Central memory CD8-positive, alpha-beta T cell (primary cell): ENCODE measurements at regions not wholly inside any gene's neighbourhood (a gene's known extent, or its start where the extent isn't known, plus 50 kb on each side); places are given as distances from the start of the nearest gene placed in this dataset.

ENCODE experiments used
- ATAC-seq: fragments of 150-1000 bp; cut with Tn5 transposase; replicated peaks from 2 replicates; pipeline ENCODE4 v1.10.0; 2022; ENCODE audit warnings: mild to moderate bottlenecking, moderate FRiP score, moderate number of reproducible peaks; ENCODE audit not compliant: poor library complexity, severe bottlenecking; ENCODE audit errors: extremely low read depth
- DNase-seq, 2 donors: peaks; one replicate each; pipeline ENCODE4 v3.0.0; 2021; ENCODE audit warnings: low spot score in 2 of 2
- H3K27ac Mint-ChIP-seq: one replicate; pipeline ENCODE4 v1.8.0; 2022; ENCODE audit warnings: low read depth, mild to moderate bottlenecking, moderate library complexity, mixed read lengths
- H3K27me3 Mint-ChIP-seq: one replicate; pipeline ENCODE4 v1.8.0; 2022; ENCODE audit warnings: mixed read lengths
- H3K36me3 Mint-ChIP-seq: one replicate; pipeline ENCODE4 v1.8.0; 2022; ENCODE audit warnings: mild to moderate bottlenecking, moderate library complexity, mixed read lengths; ENCODE audit not compliant: insufficient read depth
- H3K4me1 Mint-ChIP-seq: one replicate; pipeline ENCODE4 v1.8.0; 2022; ENCODE audit warnings: mixed read lengths
- H3K4me3 Mint-ChIP-seq: one replicate; pipeline ENCODE4 v1.8.0; 2022; ENCODE audit warnings: mild to moderate bottlenecking, moderate library complexity, mixed read lengths
- H3K9me3 Mint-ChIP-seq: one replicate; pipeline ENCODE4 v1.8.0; 2022; ENCODE audit warnings: mixed read lengths

DNA sequence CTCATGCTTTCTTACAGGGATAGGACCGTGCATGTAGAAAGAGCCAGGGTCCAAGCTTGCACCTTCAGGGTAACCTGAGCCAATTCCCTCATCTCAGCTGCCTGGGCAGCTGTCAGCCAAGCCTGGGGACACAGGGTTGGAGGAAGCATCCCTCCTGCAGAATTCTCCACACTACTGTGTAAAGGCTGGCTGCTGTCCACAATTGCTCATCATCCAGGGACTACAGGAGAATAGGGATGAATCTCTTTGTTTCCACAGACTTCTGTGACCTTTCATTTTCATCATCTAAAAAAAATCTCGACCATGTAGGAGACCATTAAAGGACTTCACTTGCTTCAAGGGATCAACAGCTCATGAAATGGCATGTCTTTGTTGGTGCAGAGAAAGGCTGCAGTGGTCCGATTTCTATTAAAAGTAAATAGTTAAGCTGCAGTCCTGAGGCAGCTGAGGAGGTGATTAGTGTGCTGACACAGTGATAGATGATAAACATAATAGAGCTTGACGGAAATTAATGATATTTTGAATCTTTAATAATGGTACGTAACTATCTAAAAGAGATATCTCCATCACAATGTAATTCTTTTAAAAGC is 74.4 kb upstream of the COPS8 start:
- Mint-ChIP-seq H3K4me3 (no peak overlapping the region), H3K9me3 (no peaks in the 10 kb centered on the region), H3K27ac (no peak overlapping the region), H3K27me3 (peaks cover 54% of the 10 kb centered on the region), H3K4me1 (no peaks in the 10 kb centered on the region), H3K36me3 (no peaks in the 10 kb centered on the region)
- ATAC-seq = no peak
- DNase-seq = no peak

- ATAC-seq (no peak), DNase-seq (no peak)
- Mint-ChIP-seq H3K9me3 (no peaks in the 10 kb centered on the region), H3K4me3 (no peak overlapping the region), H3K36me3 (no peaks in the 10 kb centered on the region), H3K4me1 (no peaks in the 10 kb centered on the region), H3K27me3 (peaks cover 54% of the 10 kb centered on the region), H3K27ac (no peak overlapping the region)
Measured at GRCh38 chr2:237012004-237012403, 73.7 kb upstream of the COPS8 start.

DNA sequence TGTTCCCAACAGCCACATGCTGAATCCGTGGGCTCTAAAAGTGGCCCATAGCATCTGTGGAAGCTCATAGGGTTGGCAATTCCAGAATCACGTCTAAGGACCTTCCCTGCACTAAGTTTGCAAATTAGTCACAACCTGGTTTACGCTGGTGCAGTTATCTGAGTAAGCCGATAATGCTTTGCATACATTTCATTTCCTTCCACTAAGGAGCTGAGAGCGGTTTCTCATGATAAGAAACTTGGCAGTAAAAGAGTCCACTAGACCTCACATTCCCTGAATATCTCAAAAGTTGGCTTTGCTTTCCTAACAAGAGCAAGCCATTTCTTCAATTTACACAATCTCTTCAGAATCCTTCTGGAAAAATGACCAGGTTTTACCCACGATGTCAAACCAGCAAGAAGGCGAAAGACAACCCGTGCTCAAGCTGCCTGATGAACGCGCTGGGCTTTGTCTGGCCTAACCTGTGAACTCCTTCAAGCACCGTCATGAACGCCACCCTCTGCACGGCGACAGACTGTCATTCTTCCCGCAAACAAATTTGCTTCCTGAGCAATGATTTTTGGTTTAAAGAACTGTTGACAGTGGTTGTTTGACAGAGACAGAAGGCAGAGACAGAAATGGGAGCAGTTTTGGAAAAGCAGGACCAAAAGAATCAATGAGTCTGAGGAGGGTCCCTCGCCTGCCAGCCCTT is 73.0 kb upstream of the COPS8 start:
- Mint-ChIP-seq H3K27ac (no peak overlapping the region), H3K4me3 (no peak overlapping the region), H3K36me3 (no peaks in the 10 kb centered on the region), H3K27me3 (peaks cover 54% of the 10 kb centered on the region), H3K9me3 (no peaks in the 10 kb centered on the region), H3K4me1 (no peaks in the 10 kb centered on the region)
- ATAC-seq (no peak), DNase-seq (no peak)

DNA sequence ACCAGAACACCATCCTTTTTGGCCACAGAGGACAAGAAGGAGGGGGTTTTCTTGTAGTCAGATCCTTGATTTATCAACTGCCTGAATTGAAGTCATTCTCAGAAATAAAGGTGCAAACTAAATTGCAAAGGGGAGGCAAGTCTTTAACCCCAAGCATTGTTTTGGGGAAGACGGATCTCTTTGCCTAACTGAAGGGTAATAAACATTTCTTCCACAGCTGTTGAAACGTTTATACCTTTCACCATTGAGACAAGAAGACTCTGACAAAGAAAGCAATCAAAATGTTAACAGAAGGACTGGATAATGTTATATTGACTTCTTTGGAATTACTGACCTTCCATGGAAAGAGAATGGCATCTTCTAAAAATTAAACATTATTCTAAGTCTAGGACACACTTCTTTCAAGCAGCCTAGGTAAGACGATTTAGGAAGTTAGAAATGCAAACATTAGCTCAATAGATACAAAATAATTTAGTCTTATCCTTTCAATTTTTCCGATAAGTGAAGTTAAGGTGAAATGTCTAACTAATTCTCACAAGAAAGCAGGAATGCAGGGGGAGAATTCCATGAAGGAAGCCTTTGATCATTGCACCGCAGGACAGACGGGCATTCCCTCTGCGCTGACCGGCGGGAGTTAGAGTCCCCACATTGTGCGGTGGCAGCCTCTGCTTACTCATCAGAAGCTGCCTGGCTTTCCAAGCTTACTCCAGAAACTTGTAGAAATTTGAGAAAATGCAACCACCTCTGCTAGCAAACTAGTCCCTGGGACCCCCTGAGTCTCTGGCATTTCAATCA is 69.4 kb upstream of the COPS8 start:
- Mint-ChIP-seq H3K4me1 (no peaks in the 10 kb centered on the region), H3K27ac (no peak overlapping the region), H3K27me3 (peaks cover 29% of the 10 kb centered on the region), H3K4me3 (no peak overlapping the region), H3K9me3 (no peaks in the 10 kb centered on the region), H3K36me3 (no peaks in the 10 kb centered on the region)
- DNase-seq = no peak
- no peak for ATAC-seq

GRCh38 chr2:237020090-237020489 is 65.6 kb upstream of the COPS8 start:
- H3K4me3 Mint-ChIP-seq = no peak overlapping the region
- ATAC-seq (no peak), DNase-seq (no peak)
- H3K27ac Mint-ChIP-seq = no peak overlapping the region
- H3K9me3 Mint-ChIP-seq = no peaks in the 10 kb centered on the region
- H3K4me1 Mint-ChIP-seq = no peaks in the 10 kb centered on the region
- H3K27me3 Mint-ChIP-seq = peaks cover 9% of the 10 kb centered on the region
- no peaks in the 10 kb centered on the region for H3K36me3 Mint-ChIP-seq

DNA sequence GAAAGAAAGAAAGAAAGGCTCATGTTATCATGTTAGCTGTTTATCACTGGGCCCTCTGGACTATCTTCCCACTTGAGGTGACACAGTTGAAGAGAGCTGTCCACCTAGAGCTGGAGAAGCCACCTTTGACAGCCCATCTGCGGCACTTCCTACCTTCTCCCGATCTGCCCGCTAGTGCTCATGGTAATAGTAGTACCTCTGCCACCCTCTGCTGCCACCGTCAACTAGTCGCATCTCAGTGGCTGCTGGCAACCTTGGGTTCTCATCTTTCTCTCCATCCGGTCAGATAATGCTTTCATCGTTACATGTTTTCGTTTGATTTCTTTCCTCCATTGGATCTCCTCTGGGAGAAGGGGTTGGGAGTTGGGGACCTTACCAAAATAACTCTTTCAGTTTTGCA is 63.2 kb upstream of the COPS8 start:
- H3K4me1 Mint-ChIP-seq = no peaks in the 10 kb centered on the region
- DNase-seq = no peak
- no peak overlapping the region for H3K27ac Mint-ChIP-seq
- no peaks in the 10 kb centered on the region for H3K9me3 Mint-ChIP-seq
- H3K27me3 Mint-ChIP-seq = no peaks in the 10 kb centered on the region
- no peaks in the 10 kb centered on the region for H3K36me3 Mint-ChIP-seq
- no peak for ATAC-seq
- H3K4me3 Mint-ChIP-seq = no peak overlapping the region

GRCh38 chr2:237024255-237024654 is 61.4 kb upstream of the COPS8 start:
- DNase-seq (no peak), ATAC-seq (no peak)
- Mint-ChIP-seq H3K27me3 (no peaks in the 10 kb centered on the region), H3K36me3 (no peaks in the 10 kb centered on the region), H3K4me1 (no peaks in the 10 kb centered on the region), H3K27ac (no peak overlapping the region), H3K4me3 (no peak overlapping the region), H3K9me3 (no peaks in the 10 kb centered on the region)

DNA sequence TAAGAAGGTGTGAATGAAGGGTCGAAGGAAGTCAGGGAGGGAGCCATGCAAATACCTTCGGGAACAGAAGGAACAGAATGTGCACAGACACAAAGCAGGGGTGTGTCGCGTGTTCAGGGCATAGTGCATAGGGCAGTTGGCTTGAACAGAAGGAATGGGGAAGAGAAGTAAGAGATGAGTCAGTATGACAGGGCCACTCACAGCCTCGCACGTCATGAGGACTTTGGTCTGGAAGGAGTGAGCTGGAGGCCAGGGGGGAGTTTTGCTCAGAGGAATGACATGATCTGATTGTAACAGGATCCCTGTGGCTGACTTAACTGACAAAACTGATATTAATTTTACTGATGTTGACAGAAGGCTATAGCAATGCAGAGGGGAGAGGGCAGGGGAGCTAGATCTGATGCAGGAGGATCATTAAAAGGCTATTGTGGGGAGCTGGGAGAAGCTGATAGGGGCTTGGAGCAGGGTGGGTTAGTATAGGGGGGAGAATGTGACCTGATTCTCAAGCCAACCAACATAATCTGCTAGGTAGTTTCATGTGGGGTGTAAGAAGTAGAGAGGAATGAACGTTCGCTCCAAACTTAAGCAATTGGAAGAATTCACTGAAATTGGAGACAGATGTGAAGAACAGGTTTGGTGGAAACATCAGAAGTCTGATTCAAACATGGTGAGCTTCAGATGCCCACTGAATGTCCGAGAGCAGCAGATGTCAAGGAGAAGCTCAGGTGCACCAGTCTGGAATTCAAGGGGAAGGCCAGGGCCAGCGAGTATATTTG is 60.4 kb upstream of the COPS8 start:
- H3K36me3 Mint-ChIP-seq = no peaks in the 10 kb centered on the region
- ATAC-seq = no peak

GRCh38 chr2:237026981-237027711 is 58.5 kb upstream of the COPS8 start:
- H3K36me3 Mint-ChIP-seq = no peaks in the 10 kb centered on the region
- no peak for DNase-seq
- no peaks in the 10 kb centered on the region for H3K27me3 Mint-ChIP-seq
- no peak overlapping the region for H3K4me3 Mint-ChIP-seq
- no peak for ATAC-seq
- no peaks in the 10 kb centered on the region for H3K4me1 Mint-ChIP-seq
- H3K27ac Mint-ChIP-seq = no peak overlapping the region
- H3K9me3 Mint-ChIP-seq = no peaks in the 10 kb centered on the region

More for the DNA sequence above, 60.4 kb upstream of the COPS8 start:
- no peak for DNase-seq
- Mint-ChIP-seq H3K27me3 (no peaks in the 10 kb centered on the region), H3K4me3 (no peak overlapping the region), H3K27ac (no peak overlapping the region), H3K4me1 (no peaks in the 10 kb centered on the region), H3K9me3 (no peaks in the 10 kb centered on the region)

- Mint-ChIP-seq H3K27me3 (no peaks in the 10 kb centered on the region), H3K27ac (no peak overlapping the region), H3K4me1 (no peaks in the 10 kb centered on the region), H3K4me3 (no peak overlapping the region), H3K36me3 (no peaks in the 10 kb centered on the region), H3K9me3 (no peaks in the 10 kb centered on the region)
- no peak for DNase-seq
- ATAC-seq = no peak
Measured at GRCh38 chr2:237027712-237028029, 58.0 kb upstream of the COPS8 start.

GRCh38 chr2:237030382-237030781 is 55.3 kb upstream of the COPS8 start:
- H3K4me1 Mint-ChIP-seq = no peaks in the 10 kb centered on the region
- H3K9me3 Mint-ChIP-seq = no peaks in the 10 kb centered on the region
- no peak overlapping the region for H3K27ac Mint-ChIP-seq
- no peak overlapping the region for H3K4me3 Mint-ChIP-seq
- DNase-seq = no peak
- H3K27me3 Mint-ChIP-seq = no peaks in the 10 kb centered on the region
- no peaks in the 10 kb centered on the region for H3K36me3 Mint-ChIP-seq
- no peak for ATAC-seq

DNA sequence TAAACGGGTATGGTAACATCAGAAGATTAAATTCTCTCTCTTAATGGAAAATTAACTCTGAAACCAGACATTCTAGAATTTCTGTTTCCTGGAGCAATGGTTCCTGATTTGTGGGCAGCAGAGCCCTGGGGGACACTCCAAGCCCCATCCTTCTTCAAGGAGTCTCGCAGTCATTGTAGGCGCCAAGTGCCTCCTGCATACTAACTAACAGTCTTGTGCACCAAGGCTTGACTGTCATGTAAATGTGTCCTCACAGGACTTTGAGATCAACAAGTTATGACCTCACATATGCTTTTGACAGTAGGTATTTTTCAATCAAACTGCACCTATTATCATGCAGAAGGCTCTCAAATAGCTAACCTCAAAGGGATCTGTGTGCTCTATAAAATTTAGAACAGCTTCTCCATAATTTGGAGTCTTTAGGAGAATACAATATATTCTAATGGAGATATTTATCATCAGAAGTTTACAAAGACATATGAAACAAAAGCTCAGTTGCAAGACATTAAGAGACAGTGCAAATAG is 52.1 kb upstream of the COPS8 start:
- Mint-ChIP-seq H3K4me3 (no peak overlapping the region), H3K9me3 (no peaks in the 10 kb centered on the region), H3K4me1 (no peaks in the 10 kb centered on the region), H3K27me3 (no peaks in the 10 kb centered on the region), H3K27ac (no peak overlapping the region), H3K36me3 (no peaks in the 10 kb centered on the region)
- DNase-seq (no peak), ATAC-seq (no peak)
